ENCODE measurements at regions not wholly inside any gene's neighbourhood (a gene's known extent, or its start where the extent isn't known, plus 50 kb on each side); places are given as distances from the start of the nearest gene placed in this dataset.

DNA sequence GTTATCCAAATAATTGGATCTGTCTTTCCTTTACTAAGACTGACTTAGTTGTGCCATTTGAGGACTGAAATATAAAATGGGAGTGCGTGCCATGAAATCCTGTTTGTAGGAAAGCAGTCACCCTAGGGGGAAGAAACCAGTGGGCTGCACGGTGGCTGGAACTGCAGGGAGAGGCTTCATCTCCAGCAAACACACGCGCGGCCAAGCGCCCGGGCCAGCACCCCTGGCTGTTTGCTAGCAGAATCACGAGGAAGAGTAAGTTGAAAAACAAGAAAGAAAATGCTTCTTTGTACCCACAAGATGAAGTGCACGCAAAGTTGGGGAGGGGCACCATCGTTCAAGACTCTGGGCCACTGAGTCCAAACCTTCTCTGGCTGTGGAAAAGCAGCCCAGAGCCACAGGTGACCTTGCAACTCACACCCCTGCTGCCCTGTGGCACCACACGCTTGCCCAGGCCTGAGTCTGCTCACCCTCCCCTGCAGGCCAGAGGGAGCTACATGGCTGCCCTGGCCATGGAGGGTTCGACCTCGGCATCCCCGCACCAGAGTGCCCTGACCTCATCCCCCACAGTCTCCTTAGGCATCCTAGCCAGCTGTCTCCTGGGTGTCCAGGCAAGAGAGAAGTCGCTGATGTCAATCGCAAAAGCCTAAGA lies 55.2 kb downstream of the IRX2 start:
- ChIA-PET POLR2A (no interaction called here), CTCF (interaction anchor here (0.5 kb wide), 1 partner anchor 26 kb away, joined by 3 read pairs; no protein-coding TSS in a partner anchor)
- Mint-ChIP-seq H3K27ac (no peak overlapping the region), H3K4me3 (no peak overlapping the region), H3K27me3 (no peaks in the 10 kb centered on the region), H3K4me1 (no peaks in the 10 kb centered on the region), H3K36me3 (ENCODE audit: low read depth) (no peaks in the 10 kb centered on the region), H3K9me3 (peaks cover 7% of the 10 kb centered on the region)
- no peak for DNase-seq

DNA sequence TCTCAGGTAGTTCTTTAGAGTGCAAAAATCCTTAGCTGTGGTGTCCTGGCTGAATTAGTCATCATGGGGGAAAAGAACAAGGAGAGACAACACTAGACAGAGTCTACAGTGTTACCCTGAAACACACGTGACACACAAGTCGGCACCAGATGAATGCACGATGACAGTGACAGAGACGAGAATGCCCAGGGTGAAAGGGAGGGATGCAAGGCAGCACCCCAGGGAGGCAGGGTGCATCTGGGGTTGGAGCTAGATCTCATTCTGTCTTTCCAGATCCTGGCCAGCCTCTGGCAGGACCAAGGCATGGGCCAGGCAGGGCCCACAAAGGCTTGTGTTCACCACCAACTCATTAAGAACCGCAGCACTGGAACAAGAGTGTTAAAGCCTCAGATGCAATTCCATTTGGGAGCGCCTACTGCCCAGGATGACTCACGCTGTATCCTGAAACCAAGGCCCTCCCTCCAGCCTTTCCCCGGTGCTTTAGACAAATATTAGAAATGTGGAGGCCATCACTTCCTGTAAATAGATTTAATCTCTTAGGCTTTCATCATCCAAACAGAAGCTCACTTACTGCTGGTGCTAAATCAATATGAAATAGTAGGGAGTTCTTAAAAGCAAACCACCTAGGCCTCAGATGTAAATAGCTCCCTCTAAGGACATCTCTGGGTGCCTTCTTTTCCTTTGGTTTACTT lies 56.1 kb downstream of the IRX2 start:
- POLR2A ChIA-PET: no interaction called here
- no peaks in the 10 kb centered on the region for H3K4me1 Mint-ChIP-seq
- no peaks in the 10 kb centered on the region for H3K27me3 Mint-ChIP-seq
- H3K9me3 Mint-ChIP-seq: peaks cover 8% of the 10 kb centered on the region
- no peak overlapping the region for H3K4me3 Mint-ChIP-seq
- CTCF ChIA-PET: no interaction called here
- no peaks in the 10 kb centered on the region for H3K36me3 Mint-ChIP-seq (ENCODE audit: low read depth)
- H3K27ac Mint-ChIP-seq: no peak overlapping the region
- no peak for DNase-seq

DNA sequence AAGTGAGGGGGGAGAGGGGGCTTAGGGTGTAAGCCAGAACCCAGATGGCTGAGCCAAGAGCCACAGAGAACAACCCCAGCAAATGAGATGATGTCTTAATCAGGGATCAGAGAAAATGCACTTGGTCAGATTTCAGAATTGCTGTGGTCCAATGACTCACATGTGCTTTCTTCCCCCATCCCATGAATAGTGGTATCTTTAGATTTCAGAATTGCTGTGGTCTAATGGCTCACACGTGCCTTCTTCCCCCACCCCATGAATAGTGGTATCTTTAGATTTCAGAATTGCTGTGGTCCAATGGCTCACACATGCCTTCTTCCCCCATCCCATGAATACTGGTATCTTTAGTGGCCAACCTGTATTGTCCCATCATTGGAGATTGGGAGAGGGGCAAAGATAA lies 59.9 kb downstream of the IRX2 start:
- H3K27me3 Mint-ChIP-seq: no peaks in the 10 kb centered on the region
- H3K4me1 Mint-ChIP-seq: no peaks in the 10 kb centered on the region
- CTCF ChIA-PET: no interaction called here

DNA sequence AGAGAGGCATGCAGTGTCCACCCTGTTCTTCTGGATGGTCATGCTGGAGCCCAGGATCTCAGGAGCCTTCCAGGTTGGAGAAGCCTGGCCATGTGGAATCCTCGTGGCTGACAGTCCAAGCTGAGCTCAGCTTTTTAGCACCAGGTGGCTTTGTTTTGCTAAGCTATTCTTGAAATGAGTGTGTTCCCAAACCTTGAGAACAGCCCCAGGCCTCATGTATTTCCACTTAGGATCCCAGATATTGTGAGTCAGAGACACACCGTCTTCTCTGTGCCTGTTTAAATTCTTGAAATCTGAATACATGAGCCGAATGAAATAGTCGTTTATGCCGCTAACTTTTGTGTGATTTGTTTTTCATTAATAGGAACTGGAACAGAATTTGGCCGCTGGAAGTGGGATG lies 61.2 kb downstream of the IRX2 start:
- DNase-seq: no peak
- CTCF ChIA-PET: interaction anchor here (0.6 kb wide), 1 partner anchor 42 kb away, joined by 3 read pairs; no protein-coding TSS in a partner anchor

More for the DNA sequence above, 59.9 kb downstream of the IRX2 start:
- no peak overlapping the region for H3K4me3 Mint-ChIP-seq
- POLR2A ChIA-PET: no interaction called here
- DNase-seq: no peak
- no peak overlapping the region for H3K27ac Mint-ChIP-seq
- H3K9me3 Mint-ChIP-seq: peaks cover 6% of the 10 kb centered on the region
- H3K36me3 Mint-ChIP-seq (ENCODE audit: low read depth): no peaks in the 10 kb centered on the region

DNA sequence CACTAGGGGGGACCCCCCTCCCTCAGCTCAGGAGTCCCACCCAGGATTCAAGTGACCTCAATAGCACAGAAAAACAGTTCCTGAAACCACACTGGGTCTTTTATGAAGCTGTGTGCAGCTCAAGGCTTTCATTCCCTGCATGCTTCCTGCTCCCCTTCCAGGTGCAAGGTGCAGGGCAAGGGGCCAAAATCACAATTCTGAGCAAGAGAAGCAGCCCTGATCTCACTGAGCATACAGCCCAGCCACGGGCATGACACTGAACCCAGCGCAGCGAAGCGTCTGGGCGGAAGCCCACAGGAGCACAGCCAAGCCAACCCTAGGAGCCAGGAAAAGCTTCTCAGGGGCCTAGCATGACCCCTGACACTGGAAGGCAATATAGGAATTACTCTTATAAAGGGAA lies 62.9 kb downstream of the IRX2 start:
- peaks cover 4% of the 10 kb centered on the region for H3K9me3 Mint-ChIP-seq

More for the DNA sequence above, 61.2 kb downstream of the IRX2 start:
- H3K9me3 Mint-ChIP-seq: peaks cover 6% of the 10 kb centered on the region
- H3K4me1 Mint-ChIP-seq: no peaks in the 10 kb centered on the region
- no peaks in the 10 kb centered on the region for H3K36me3 Mint-ChIP-seq (ENCODE audit: low read depth)
- POLR2A ChIA-PET: no interaction called here
- H3K4me3 Mint-ChIP-seq: no peak overlapping the region
- no peak overlapping the region for H3K27ac Mint-ChIP-seq
- no peaks in the 10 kb centered on the region for H3K27me3 Mint-ChIP-seq

DNA sequence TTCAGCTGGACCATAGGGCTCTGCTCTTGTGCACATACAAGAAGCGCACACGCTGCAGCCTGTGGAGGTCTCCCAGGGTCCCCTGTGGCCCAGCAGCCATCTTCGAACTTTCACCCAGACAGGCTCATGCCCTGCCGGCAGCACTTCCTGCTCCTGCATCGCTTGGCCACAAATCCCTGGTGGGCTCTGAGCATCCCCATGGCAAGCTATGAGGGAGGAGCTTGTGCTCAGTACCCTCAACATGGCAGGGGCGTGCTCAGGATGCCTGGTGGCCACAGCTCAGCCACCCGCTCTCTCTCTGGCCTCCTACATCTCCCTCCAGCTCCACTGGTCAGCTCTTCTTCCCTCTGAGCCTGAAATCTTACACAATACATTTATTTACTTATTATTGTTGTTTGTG lies 63.7 kb downstream of the IRX2 start:
- ChIA-PET CTCF (interaction anchor here (0.9 kb wide), 1 partner anchor 179 kb away, joined by 3 read pairs; no protein-coding TSS in a partner anchor), POLR2A (no interaction called here)
- Mint-ChIP-seq H3K9me3 (peaks cover 4% of the 10 kb centered on the region), H3K27ac (no peak overlapping the region), H3K4me1 (no peaks in the 10 kb centered on the region), H3K27me3 (no peaks in the 10 kb centered on the region), H3K36me3 (ENCODE audit: low read depth) (no peaks in the 10 kb centered on the region), H3K4me3 (no peak overlapping the region)
- DNase-seq: no peak

More for the DNA sequence above, 62.9 kb downstream of the IRX2 start:
- POLR2A ChIA-PET: no interaction called here
- CTCF ChIA-PET: interaction anchor here (0.9 kb wide), 1 partner anchor 178 kb away, joined by 3 read pairs; no protein-coding TSS in a partner anchor
- DNase-seq: no peak
- no peaks in the 10 kb centered on the region for H3K27me3 Mint-ChIP-seq
- no peak overlapping the region for H3K27ac Mint-ChIP-seq
- no peaks in the 10 kb centered on the region for H3K36me3 Mint-ChIP-seq (ENCODE audit: low read depth)
- no peak overlapping the region for H3K4me3 Mint-ChIP-seq
- no peaks in the 10 kb centered on the region for H3K4me1 Mint-ChIP-seq

DNA sequence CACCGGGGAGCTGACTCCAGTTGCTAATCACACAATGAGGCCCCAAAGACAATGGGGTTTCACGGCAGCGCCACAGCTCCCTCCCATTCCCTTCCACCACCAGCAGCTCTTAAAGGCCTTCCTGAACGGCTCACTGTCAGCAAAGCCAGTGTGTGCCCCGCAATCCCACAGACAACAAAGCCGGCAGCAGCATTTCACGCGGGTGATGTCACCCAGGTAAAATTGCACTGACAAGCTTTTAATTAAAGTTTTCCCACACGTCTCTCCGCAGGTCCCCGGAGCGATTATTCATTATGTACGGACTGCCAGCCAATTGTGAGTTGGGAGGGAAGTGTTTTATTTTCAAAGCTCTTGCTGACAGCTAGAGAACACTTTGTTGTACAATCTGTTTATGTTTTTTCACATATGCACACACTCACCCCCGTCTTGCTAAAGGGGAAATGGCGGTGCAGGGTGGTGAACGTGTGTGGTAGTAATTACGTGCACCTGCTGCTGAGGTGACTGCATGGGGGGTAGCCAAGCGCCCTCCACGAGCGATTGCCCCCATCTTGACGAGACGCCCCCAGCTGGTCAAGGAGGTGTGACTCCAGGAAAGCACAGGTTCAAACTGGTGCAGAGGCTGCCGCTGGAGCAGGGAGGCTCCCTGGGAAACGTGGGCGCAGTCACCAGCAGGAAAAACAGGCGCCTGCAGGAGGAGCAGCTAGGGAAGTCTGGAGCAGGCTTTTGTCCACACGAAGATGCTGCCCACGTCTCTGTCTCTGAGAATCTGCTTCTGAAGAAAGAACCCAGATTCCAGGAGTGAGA lies 65.0 kb downstream of the IRX2 start:
- Mint-ChIP-seq H3K36me3 (ENCODE audit: low read depth) (no peaks in the 10 kb centered on the region), H3K27me3 (no peaks in the 10 kb centered on the region), H3K4me3 (no peak overlapping the region), H3K27ac (no peak overlapping the region), H3K9me3 (peaks cover 4% of the 10 kb centered on the region), H3K4me1 (no peaks in the 10 kb centered on the region)
- ChIA-PET POLR2A (no interaction called here), CTCF (no interaction called here)
- DNase-seq: no peak

DNA sequence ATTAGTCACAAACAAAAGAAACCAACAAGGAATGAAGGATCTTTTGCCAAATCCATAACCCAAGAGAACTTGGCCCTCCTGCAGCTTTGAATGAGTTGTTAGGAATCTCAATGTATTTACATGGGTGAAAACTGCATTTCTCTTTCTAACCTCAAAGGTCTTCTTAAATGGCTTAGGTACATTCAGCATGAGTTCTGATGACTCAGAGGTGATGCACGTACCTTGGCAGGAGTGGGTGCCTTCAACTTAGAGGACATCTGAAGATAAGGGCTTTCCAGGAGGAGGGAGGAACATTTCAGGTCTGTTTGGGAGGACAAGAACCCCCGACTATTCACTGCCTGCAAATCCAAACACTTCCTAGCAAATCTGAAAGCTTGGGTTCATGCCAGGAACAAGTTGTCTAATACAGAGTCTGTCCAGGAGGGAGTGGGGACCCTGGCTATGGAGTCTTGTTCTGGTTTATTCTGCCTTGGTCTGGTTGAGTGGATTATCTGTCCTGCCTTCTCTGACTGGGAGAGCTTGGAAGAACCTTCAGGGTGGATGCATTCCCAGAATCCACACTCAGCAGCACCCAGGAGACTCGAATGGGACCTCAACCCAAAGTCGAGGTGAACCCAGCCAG lies 65.7 kb downstream of the IRX2 start:
- H3K27me3 Mint-ChIP-seq: no peaks in the 10 kb centered on the region
- CTCF ChIA-PET: no interaction called here
- no peaks in the 10 kb centered on the region for H3K36me3 Mint-ChIP-seq (ENCODE audit: low read depth)
- H3K4me1 Mint-ChIP-seq: no peaks in the 10 kb centered on the region
- H3K9me3 Mint-ChIP-seq: peaks cover 4% of the 10 kb centered on the region
- POLR2A ChIA-PET: no interaction called here
- H3K27ac Mint-ChIP-seq: no peak overlapping the region
- H3K4me3 Mint-ChIP-seq: no peak overlapping the region
- no peak for DNase-seq

DNA sequence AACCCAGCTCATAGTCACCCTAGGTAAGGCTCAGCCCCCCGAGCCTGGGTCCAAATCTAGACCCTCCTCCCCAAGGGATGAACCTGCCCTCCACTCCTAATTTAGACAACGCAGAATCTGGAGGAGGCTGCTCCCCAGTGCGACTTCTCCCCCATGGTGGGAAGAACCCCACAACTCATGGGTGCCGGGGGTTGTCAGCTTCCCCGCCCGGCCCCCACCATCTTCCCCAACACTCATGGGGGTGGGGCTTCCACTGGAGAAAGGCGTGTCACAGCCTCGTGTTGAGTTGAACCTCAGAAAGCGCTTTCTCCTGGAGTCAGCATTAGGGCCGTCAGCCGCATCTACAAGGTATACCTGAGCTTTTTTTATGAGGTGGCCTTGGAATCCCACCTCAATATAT lies 66.9 kb downstream of the IRX2 start:
- POLR2A ChIA-PET: no interaction called here
- Mint-ChIP-seq H3K9me3 (no peaks in the 10 kb centered on the region), H3K27me3 (no peaks in the 10 kb centered on the region)

DNA sequence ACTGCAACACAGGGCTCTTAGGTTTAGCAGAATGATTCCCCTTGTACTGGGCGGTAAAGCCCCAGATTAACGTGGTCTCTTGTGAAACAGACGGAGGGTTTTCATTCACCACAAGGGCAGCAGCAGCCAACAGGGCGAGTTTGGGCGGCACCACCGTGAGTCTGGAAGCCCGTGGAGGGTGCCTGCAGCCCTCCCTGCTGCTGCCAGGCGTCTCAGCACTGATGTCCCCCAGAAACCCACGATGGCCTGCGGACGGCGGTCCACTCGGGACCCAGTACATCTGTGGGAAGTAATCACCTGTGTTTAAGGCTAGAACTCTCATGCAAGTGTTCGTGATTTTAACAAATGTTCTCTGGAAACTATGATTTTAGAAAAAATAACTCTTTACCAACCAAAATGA lies 67.8 kb downstream of the IRX2 start:
- no peak for DNase-seq
- Mint-ChIP-seq H3K36me3 (ENCODE audit: low read depth) (no peaks in the 10 kb centered on the region), H3K9me3 (no peaks in the 10 kb centered on the region), H3K4me3 (no peak overlapping the region), H3K4me1 (no peaks in the 10 kb centered on the region), H3K27me3 (no peaks in the 10 kb centered on the region), H3K27ac (no peak overlapping the region)
- ChIA-PET POLR2A (no interaction called here), CTCF (no interaction called here)

More for the DNA sequence above, 66.9 kb downstream of the IRX2 start:
- H3K36me3 Mint-ChIP-seq (ENCODE audit: low read depth): no peaks in the 10 kb centered on the region
- no peak overlapping the region for H3K4me3 Mint-ChIP-seq
- H3K4me1 Mint-ChIP-seq: no peaks in the 10 kb centered on the region
- no peak overlapping the region for H3K27ac Mint-ChIP-seq
- CTCF ChIA-PET: no interaction called here
- DNase-seq: no peak

DNA sequence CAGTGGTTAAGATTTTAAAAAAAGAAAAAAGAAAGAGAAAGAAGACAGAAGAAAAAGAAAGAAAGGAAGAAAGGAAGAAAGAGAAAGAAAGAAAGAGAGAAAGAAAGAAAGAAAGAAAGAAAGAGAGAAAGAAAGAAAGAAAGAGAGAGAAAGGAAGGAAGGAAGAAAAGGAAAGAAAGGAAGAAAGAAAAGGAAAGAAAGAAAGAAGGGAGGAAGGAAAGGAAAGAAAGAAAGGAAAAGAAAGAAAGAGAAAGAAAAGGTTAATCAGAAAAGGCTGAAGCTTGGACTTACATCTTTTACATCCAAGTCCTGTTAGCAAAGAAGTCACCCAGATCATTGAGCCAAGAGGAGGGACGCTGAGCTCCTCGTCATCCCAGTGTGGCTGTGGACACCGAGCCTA lies 70.0 kb downstream of the IRX2 start:
- H3K36me3 Mint-ChIP-seq (ENCODE audit: low read depth): no peaks in the 10 kb centered on the region
- no peaks in the 10 kb centered on the region for H3K27me3 Mint-ChIP-seq
- no peak overlapping the region for H3K27ac Mint-ChIP-seq

DNA sequence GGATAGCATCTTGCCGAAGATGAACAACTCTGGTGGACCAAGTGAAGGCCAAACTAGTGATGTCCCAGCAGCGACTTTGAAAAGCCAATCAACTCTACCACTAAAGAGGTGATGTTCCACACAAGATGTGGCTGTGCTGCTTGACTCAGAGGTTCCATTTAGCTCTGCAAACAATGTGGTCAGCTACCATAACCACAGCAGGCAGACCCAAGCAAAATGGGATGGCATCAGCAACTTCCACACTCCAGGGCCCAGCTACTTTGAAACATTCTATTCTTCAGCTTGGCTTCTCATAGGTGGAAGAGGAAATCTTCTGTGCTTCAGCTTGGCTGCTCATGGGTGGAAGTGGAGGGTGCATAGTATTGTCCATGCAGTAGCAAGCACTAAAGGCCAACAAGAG lies 70.5 kb downstream of the IRX2 start:
- Mint-ChIP-seq H3K27ac (no peak overlapping the region), H3K36me3 (ENCODE audit: low read depth) (no peaks in the 10 kb centered on the region), H3K27me3 (no peaks in the 10 kb centered on the region), H3K9me3 (no peaks in the 10 kb centered on the region), H3K4me1 (no peaks in the 10 kb centered on the region), H3K4me3 (no peak overlapping the region)
- ChIA-PET POLR2A (no interaction called here), CTCF (no interaction called here)
- no peak for DNase-seq

More for the DNA sequence above, 70.0 kb downstream of the IRX2 start:
- ChIA-PET CTCF (no interaction called here), POLR2A (no interaction called here)
- Mint-ChIP-seq H3K4me1 (no peaks in the 10 kb centered on the region), H3K4me3 (no peak overlapping the region), H3K9me3 (no peaks in the 10 kb centered on the region)
- no peak for DNase-seq

DNA sequence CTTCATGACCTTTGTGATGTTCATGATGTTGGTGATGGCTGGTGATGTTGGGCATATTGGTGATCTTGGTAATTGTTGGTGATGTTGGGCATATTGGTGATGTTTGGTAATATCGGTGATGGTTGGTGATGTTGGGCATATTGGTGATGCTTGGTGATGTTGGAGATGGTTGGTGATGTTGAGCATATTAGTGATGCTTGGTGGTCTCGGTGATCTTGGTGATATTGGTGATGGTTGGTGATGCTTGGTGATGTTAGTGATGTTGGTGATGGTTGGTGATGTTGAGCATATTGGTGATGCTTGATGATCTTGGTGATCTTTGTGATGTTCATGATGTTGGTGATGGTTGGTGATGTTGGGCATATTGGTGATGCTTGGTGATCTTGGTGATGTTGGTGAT lies 73.8 kb downstream of the IRX2 start:
- no peak for DNase-seq
- H3K4me1 Mint-ChIP-seq: no peaks in the 10 kb centered on the region
- no peaks in the 10 kb centered on the region for H3K36me3 Mint-ChIP-seq (ENCODE audit: low read depth)
- POLR2A ChIA-PET: no interaction called here
- no peak overlapping the region for H3K27ac Mint-ChIP-seq
- CTCF ChIA-PET: no interaction called here
- H3K4me3 Mint-ChIP-seq: no peak overlapping the region
- H3K27me3 Mint-ChIP-seq: no peaks in the 10 kb centered on the region
- H3K9me3 Mint-ChIP-seq: no peaks in the 10 kb centered on the region
